Colonic mucosa (tissue), 4 donors: ENCODE measurements at regions not wholly inside any gene's neighbourhood (a gene's known extent, or its start where the extent isn't known, plus 50 kb on each side); places are given as distances from the start of the nearest gene placed in this dataset.

ENCODE experiments used
- DNase-seq: peaks from one replicate; pipeline ENCODE4 v3.0.0-alpha.2; 2020
- H3K27ac ChIP-seq: fragments of 200-600 bp; one replicate; pipeline ENCODE4 v1.8.0; 2021
- H3K27me3 ChIP-seq: fragments of 200-600 bp; one replicate; pipeline ENCODE4 v1.8.0; 2021
- H3K36me3 ChIP-seq: fragments of 200-600 bp; one replicate; pipeline ENCODE4 v1.8.0; 2021
- H3K4me1 ChIP-seq: fragments of 200-600 bp; one replicate; pipeline ENCODE4 v1.8.0; 2021; ENCODE audit warnings: mild to moderate bottlenecking
- H3K4me3 ChIP-seq: fragments of 200-600 bp; one replicate; pipeline ENCODE4 v1.8.0; 2021
- H3K9ac ChIP-seq, 2 donors: one replicate each; pipeline ENCODE4 v1.7.0; 2013; ENCODE audit warnings: control low read depth in 2 of 2, low read depth in 2 of 2, low read length in 2 of 2
- H3K9me3 ChIP-seq: fragments of 200-600 bp; one replicate; pipeline ENCODE4 v1.8.0; 2021
- CTCF ChIP-seq: fragments of 200-600 bp; IDR thresholded peaks from one replicate; pipeline ENCODE4 v1.8.0; 2022; ENCODE audit warnings: antibody characterized with exemption, mild to moderate bottlenecking
- intact Hi-C: fragments of 100-400 bp; cut with DNase I; formaldehyde crosslinking; loops from one replicate; pipeline ENCODE4 v1.14.1; 2022
- donor health status: healthy.
- donor health status: DM: no; HTN: no; CAD: no.
- donor health status: DM: no; HTN: no; CAD: no.

GRCh38 chr2:18991177-18992168 is 366.9 kb downstream of the OSR1 start:
- Histone ChIP-seq H3K36me3 (no peaks in the 10 kb centered on the region), H3K9me3 (no peaks in the 10 kb centered on the region), H3K27me3 (no peaks in the 10 kb centered on the region), H3K9ac (no peak overlapping the region), H3K4me1 (no peaks in the 10 kb centered on the region), H3K4me3 (no peak overlapping the region), H3K27ac (no peak overlapping the region)
- peak; percentile 34 for DNase-seq
- TF ChIP-seq CTCF = no peak
- intact Hi-C loops = no loop called here

DNA sequence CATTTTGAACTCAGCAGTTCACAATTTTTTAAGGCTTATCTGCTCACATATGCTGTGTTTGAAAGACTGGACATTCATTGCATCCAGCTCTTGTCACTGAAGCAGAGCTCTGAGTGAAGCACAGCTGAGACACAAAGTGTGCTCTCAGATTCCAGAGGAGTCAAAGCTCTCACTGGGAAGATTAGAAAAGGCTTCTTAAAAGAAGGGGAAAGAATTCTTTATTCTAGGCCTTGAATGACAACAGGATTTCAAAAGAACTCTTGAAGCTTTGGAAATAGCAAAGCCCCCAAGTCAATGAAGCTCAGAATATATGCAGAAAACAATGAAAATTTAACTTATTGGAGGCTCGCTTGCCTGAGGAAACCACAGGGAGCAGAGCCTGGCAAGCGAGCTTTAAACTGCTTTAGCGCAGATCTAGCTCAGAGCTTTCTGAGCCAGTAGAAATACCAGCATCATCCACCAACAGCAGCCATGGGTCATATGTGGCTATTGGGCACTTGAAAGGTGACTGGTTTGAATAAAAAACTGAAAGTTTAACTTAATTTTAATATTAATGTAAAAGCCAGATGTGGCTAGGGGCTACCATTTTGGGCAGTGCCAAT is 369.7 kb downstream of the OSR1 start:
- DNase-seq = no peak

GRCh38 chr2:18987592-18988073 is 370.8 kb downstream of the OSR1 start:
- H3K27ac ChIP-seq = no peak overlapping the region
- TF ChIP-seq CTCF = no peak

More for the DNA sequence above, 369.7 kb downstream of the OSR1 start:
- H3K4me1 ChIP-seq = no peaks in the 10 kb centered on the region
- no peak for TF ChIP-seq CTCF
- H3K9me3 ChIP-seq = no peaks in the 10 kb centered on the region
- no peak overlapping the region for H3K4me3 ChIP-seq
- no peak overlapping the region for H3K27ac ChIP-seq
- intact Hi-C loops = loop anchor here (10.0 kb wide), 1 partner anchor 366 kb away; the partner anchor contains the start of gene OSR1
- no peaks in the 10 kb centered on the region for H3K27me3 ChIP-seq
- H3K36me3 ChIP-seq = no peaks in the 10 kb centered on the region
- H3K9ac ChIP-seq = no peak overlapping the region

DNA sequence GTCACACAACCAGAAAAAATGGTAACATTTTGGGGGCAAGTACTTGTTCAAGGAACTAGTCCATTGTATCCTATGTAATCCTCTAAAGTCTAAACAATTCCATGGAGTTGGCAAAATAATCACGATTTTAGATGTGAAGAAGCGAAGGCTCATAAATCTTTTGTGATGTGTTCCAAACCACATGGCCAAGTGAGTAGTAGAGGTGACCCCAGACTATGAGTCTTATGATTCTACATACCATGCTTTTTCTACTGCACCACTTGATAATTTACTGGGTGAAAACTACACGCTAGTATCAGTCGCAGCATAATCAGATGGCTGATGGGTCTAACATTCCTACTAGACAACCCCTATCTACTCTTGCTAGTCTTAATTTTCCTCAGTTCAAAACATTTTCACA is 371.4 kb downstream of the OSR1 start:
- DNase-seq = no peak
- Histone ChIP-seq H3K9me3 (no peaks in the 10 kb centered on the region), H3K27me3 (no peaks in the 10 kb centered on the region), H3K4me1 (no peaks in the 10 kb centered on the region), H3K4me3 (no peak overlapping the region), H3K36me3 (no peaks in the 10 kb centered on the region), H3K27ac (no peak overlapping the region), H3K9ac (no peak overlapping the region)
- no peak for TF ChIP-seq CTCF
- intact Hi-C loops = loop anchor here (10.0 kb wide), 1 partner anchor 368 kb away; the partner anchor contains the start of gene OSR1

More at GRCh38 chr2:18987592-18988073, 370.8 kb downstream of the OSR1 start:
- no peak overlapping the region for H3K4me3 ChIP-seq
- H3K36me3 ChIP-seq = no peaks in the 10 kb centered on the region
- H3K9me3 ChIP-seq = no peaks in the 10 kb centered on the region
- H3K27me3 ChIP-seq = no peaks in the 10 kb centered on the region
- H3K4me1 ChIP-seq = no peaks in the 10 kb centered on the region
- no peak overlapping the region for H3K9ac ChIP-seq
- peak; percentile 69 for DNase-seq
- intact Hi-C loops = loop anchor here (10.0 kb wide), 1 partner anchor 367 kb away; the partner anchor contains the start of gene OSR1

DNA sequence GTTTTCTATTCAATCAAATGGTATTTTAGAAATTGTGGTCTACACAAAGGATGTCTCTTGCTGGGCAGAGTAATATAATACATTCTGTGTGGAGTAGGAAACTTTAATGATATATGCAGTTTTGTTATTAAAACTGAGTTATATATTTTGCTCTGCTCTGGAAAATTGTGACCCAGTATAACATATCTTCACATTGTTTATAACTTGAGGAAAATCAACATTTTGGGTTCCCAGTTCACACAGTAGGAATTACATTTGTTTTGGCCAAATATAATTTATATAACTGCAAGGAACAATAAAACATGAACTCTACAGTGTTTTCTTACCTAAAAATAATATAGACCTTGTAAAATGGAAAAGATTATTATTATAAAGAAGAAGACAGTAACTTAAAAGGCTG is 372.4 kb downstream of the OSR1 start:
- Histone ChIP-seq H3K4me1 (no peaks in the 10 kb centered on the region), H3K27ac (no peak overlapping the region), H3K9me3 (no peaks in the 10 kb centered on the region), H3K27me3 (no peaks in the 10 kb centered on the region), H3K9ac (no peak overlapping the region), H3K4me3 (no peak overlapping the region), H3K36me3 (no peaks in the 10 kb centered on the region)
- intact Hi-C loops = loop anchor here (10.0 kb wide), 1 partner anchor 369 kb away; the partner anchor contains the start of gene OSR1
- TF ChIP-seq CTCF = no peak
- DNase-seq = no peak
